ENCODE measurements at regions not wholly inside any gene's neighbourhood (a gene's known extent, or its start where the extent isn't known, plus 50 kb on each side); places are given as distances from the start of the nearest gene placed in this dataset.

GRCh38 chr6:2369606-2370005 is 124.2 kb upstream of the GMDS start:
- Histone ChIP-seq H3K27ac (ENCODE audit: extremely low read depth, low read depth, low read length) (no peak overlapping the region), H3K4me1 (ENCODE audit: control insufficient read depth, insufficient read depth, low read length) (no peaks in the 10 kb centered on the region), H3K4me3 (ENCODE audit: low read depth, low read length) (no peak overlapping the region), H3K36me3 (ENCODE audit: control insufficient read depth in 2 of 2, insufficient read depth in 1 of 2, low read length in 2 of 2) (no peaks in the 10 kb centered on the region), H3K9me3 (ENCODE audit: control insufficient read depth, insufficient read depth, low read depth, low read length) (no peaks in the 10 kb centered on the region)
- POLR2A ChIA-PET, result no interaction called here
- TF ChIP-seq SCRT1 (tag by site-specific recombination; IDR thresholded peaks at IDR 0.05; ENCODE audit: borderline replicate concordance) (no peak), YY1 (tag by site-specific recombination; IDR thresholded peaks at IDR 0.05) (no peak), SP7 (tag by site-specific recombination; IDR thresholded peaks at IDR 0.05) (no peak), ZNF701 (tag by site-specific recombination; IDR thresholded peaks at IDR 0.05) (no peak), ZNF585B (tag by site-specific recombination; IDR thresholded peaks at IDR 0.05) (no peak), ZNF404 (tag by site-specific recombination; IDR thresholded peaks at IDR 0.05) (no peak), ZNF366 (tag by site-specific recombination; conservative IDR thresholded peaks at IDR 0.05) (no peak), ZNF596 (tag by site-specific recombination; IDR thresholded peaks at IDR 0.05) (no peak), ZNF621 (tag by site-specific recombination; IDR thresholded peaks at IDR 0.05) (no peak), ZNF785 (tag by site-specific recombination; IDR thresholded peaks at IDR 0.05) (no peak), ZNF837 (tag by site-specific recombination; IDR thresholded peaks at IDR 0.05) (no peak), ZNF121 (tag by site-specific recombination; IDR thresholded peaks at IDR 0.05) (no peak), ZNF510 (tag by site-specific recombination; IDR thresholded peaks at IDR 0.05; ENCODE audit: insufficient replicate concordance) (no peak), ZNF132 (tag by site-specific recombination; IDR thresholded peaks at IDR 0.05; ENCODE audit: borderline replicate concordance) (no peak)
- TF ChIP-seq, protein P1, sequence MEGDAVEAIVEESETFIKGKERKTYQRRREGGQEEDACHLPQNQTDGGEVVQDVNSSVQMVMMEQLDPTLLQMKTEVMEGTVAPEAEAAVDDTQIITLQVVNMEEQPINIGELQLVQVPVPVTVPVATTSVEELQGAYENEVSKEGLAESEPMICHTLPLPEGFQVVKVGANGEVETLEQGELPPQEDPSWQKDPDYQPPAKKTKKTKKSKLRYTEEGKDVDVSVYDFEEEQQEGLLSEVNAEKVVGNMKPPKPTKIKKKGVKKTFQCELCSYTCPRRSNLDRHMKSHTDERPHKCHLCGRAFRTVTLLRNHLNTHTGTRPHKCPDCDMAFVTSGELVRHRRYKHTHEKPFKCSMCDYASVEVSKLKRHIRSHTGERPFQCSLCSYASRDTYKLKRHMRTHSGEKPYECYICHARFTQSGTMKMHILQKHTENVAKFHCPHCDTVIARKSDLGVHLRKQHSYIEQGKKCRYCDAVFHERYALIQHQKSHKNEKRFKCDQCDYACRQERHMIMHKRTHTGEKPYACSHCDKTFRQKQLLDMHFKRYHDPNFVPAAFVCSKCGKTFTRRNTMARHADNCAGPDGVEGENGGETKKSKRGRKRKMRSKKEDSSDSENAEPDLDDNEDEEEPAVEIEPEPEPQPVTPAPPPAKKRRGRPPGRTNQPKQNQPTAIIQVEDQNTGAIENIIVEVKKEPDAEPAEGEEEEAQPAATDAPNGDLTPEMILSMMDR (tag by site-specific recombination; IDR thresholded peaks at IDR 0.05), result no peak
- TF ChIP-seq, protein P2, sequence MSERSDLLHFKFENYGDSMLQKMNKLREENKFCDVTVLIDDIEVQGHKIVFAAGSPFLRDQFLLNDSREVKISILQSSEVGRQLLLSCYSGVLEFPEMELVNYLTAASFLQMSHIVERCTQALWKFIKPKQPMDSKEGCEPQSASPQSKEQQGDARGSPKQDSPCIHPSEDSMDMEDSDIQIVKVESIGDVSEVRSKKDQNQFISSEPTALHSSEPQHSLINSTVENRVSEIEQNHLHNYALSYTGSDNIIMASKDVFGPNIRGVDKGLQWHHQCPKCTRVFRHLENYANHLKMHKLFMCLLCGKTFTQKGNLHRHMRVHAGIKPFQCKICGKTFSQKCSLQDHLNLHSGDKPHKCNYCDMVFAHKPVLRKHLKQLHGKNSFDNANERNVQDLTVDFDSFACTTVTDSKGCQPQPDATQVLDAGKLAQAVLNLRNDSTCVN (tag by site-specific recombination; optimal IDR thresholded peaks at IDR 0.05), result no peak
- TF ChIP-seq, protein P3, sequence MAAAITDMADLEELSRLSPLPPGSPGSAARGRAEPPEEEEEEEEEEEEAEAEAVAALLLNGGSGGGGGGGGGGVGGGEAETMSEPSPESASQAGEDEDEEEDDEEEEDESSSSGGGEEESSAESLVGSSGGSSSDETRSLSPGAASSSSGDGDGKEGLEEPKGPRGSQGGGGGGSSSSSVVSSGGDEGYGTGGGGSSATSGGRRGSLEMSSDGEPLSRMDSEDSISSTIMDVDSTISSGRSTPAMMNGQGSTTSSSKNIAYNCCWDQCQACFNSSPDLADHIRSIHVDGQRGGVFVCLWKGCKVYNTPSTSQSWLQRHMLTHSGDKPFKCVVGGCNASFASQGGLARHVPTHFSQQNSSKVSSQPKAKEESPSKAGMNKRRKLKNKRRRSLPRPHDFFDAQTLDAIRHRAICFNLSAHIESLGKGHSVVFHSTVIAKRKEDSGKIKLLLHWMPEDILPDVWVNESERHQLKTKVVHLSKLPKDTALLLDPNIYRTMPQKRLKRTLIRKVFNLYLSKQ (tag by site-specific recombination; IDR thresholded peaks at IDR 0.05; ENCODE audit: borderline replicate concordance), result no peak
- CTCF ChIA-PET, result no interaction called here

DNA sequence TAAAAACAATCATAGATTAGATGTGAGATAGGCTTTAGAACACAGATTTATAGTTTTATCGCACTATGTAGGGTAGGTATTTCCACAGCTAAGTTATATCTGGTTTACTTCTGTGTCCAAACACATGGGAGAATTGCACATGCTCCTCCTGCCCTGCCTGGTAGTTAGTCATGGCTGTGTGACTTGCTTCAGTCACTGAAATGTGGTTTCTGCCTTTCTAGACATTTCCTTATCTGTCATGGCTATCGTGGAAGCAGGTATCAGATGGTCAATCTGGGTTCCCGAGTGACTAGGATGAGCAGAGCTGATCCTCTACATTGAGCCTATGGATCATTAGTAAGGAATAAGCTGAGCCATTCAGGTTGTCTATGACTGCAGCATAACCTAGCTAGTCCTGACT is 117.8 kb upstream of the GMDS start:
- Histone ChIP-seq H3K36me3 (ENCODE audit: control insufficient read depth in 2 of 2, insufficient read depth in 1 of 2, low read length in 2 of 2) (no peaks in the 10 kb centered on the region), H3K9me3 (ENCODE audit: control insufficient read depth, insufficient read depth, low read depth, low read length) (no peaks in the 10 kb centered on the region), H3K27ac (ENCODE audit: extremely low read depth, low read depth, low read length) (no peak overlapping the region), H3K4me1 (ENCODE audit: control insufficient read depth, insufficient read depth, low read length) (no peaks in the 10 kb centered on the region), H3K4me3 (ENCODE audit: low read depth, low read length) (no peak overlapping the region)
- ChIA-PET POLR2A (no interaction called here), CTCF (interaction anchor here (3.4 kb wide), 1 partner anchor 9 kb away, joined by 23 read pairs; no protein-coding TSS in a partner anchor)
- TF ChIP-seq ZEB2 (tag by site-specific recombination; IDR thresholded peaks at IDR 0.05), result no peak
- no peak for TF ChIP-seq ZNF24 (tag by site-specific recombination; IDR thresholded peaks at IDR 0.05)
- no peak for TF ChIP-seq ZNF571 (tag by site-specific recombination; IDR thresholded peaks at IDR 0.05)

DNA sequence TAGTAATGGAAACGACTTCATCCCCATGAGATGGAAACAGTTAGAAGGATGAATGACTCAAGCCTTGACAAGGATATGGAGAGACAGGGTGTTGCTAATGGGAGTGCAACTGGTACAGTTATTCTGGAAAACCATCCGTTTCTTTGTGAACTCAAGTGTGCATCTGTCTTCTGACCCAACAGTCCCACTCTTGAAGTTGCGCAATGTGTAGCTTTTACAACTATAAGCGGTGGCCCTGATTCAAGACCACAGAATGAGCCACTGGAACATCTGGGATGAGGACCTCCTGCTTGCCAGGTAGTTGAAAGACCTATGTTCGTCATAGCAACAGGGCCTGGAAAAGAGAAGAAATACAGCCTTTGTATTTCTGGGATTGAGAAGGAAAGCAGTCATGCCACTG is 115.8 kb upstream of the GMDS start:
- ChIA-PET POLR2A (no interaction called here), CTCF (no interaction called here)
- no peaks in the 10 kb centered on the region for H3K4me1 ChIP-seq (ENCODE audit: control insufficient read depth, insufficient read depth, low read length)
- H3K36me3 ChIP-seq (ENCODE audit: control insufficient read depth in 2 of 2, insufficient read depth in 1 of 2, low read length in 2 of 2), result no peaks in the 10 kb centered on the region
- no peak overlapping the region for H3K4me3 ChIP-seq (ENCODE audit: low read depth, low read length)
- no peak overlapping the region for H3K27ac ChIP-seq (ENCODE audit: extremely low read depth, low read depth, low read length)
- H3K9me3 ChIP-seq (ENCODE audit: control insufficient read depth, insufficient read depth, low read depth, low read length), result no peaks in the 10 kb centered on the region
- TF ChIP-seq ZNF792 (tag by site-specific recombination; IDR thresholded peaks at IDR 0.05) (no peak), ZNF660 (tag by site-specific recombination; IDR thresholded peaks at IDR 0.05) (no peak), SCRT2 (tag by site-specific recombination; IDR thresholded peaks at IDR 0.05) (no peak), ZNF169 (tag by site-specific recombination; IDR thresholded peaks at IDR 0.05) (no peak), ZNF10 (tag by site-specific recombination; IDR thresholded peaks at IDR 0.05) (no peak), MEIS1 (CRISPR knock-in tag; IDR thresholded peaks at IDR 0.05; ENCODE audit: borderline replicate concordance) (no peak)
- TF ChIP-seq, protein P4, sequence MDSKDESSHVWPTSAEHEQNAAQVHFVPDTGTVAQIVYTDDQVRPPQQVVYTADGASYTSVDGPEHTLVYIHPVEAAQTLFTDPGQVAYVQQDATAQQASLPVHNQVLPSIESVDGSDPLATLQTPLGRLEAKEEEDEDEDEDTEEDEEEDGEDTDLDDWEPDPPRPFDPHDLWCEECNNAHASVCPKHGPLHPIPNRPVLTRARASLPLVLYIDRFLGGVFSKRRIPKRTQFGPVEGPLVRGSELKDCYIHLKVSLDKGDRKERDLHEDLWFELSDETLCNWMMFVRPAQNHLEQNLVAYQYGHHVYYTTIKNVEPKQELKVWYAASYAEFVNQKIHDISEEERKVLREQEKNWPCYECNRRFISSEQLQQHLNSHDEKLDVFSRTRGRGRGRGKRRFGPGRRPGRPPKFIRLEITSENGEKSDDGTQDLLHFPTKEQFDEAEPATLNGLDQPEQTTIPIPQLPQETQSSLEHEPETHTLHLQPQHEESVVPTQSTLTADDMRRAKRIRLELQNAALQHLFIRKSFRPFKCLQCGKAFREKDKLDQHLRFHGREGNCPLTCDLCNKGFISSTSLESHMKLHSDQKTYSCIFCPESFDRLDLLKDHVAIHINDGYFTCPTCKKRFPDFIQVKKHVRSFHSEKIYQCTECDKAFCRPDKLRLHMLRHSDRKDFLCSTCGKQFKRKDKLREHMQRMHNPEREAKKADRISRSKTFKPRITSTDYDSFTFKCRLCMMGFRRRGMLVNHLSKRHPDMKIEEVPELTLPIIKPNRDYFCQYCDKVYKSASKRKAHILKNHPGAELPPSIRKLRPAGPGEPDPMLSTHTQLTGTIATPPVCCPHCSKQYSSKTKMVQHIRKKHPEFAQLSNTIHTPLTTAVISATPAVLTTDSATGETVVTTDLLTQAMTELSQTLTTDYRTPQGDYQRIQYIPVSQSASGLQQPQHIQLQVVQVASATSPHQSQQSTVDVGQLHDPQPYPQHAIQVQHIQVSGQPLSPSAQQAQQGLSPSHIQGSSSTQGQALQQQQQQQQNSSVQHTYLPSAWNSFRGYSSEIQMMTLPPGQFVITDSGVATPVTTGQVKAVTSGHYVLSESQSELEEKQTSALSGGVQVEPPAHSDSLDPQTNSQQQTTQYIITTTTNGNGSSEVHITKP (tag by site-specific recombination; IDR thresholded peaks at IDR 0.05), result no peak
